IMR-90 (cell line): ENCODE measurements at regions not wholly inside any gene's neighbourhood (a gene's known extent, or its start where the extent isn't known, plus 50 kb on each side); places are given as distances from the start of the nearest gene placed in this dataset.

ENCODE experiments used
- ATAC-seq: fragments of 200-7000 bp; cut with Tn5 transposase; 2 replicates; pipeline ENCODE4 v1.9.1; 2020; ENCODE audit warnings: low read depth, mild to moderate bottlenecking, moderate library complexity
- BruUV-seq: library from RNA; stranded (reverse); fragments of 400-500 nt; replicated peaks from 2 replicates; lab custom pipeline; 2021; lab: Mats Ljungman, UMichigan
- CTCF ChIA-PET: fragments of 300-600 bp; formaldehyde crosslinking; extraction: SDS; loops from one replicate; lab custom pipeline; 2021; ENCODE audit warnings: antibody characterized with exemption; lab: Yijun Ruan, JAX
- POLR2A ChIA-PET: fragments of 300-600 bp; sonication (Branson Sonifier 250); formaldehyde crosslinking; loops from one replicate; lab custom pipeline; 2022; ENCODE audit warnings: antibody characterized with exemption; ENCODE audit not compliant: unreplicated experiment; lab: Charles Lee
- DNase-seq: peaks from one replicate; pipeline ENCODE4 v3.0.0; 2013
- H2AFZ ChIP-seq: replicated peaks from 2 replicates; pipeline ENCODE3; 2013; ENCODE audit warnings: low read length, mild to moderate bottlenecking; ENCODE audit not compliant: poor library complexity
- H2AK5ac ChIP-seq: 2 replicates; pipeline ENCODE4 v1.6.1; 2013; ENCODE audit warnings: low read depth, low read length, inconsistent platforms
- H2AK9ac ChIP-seq: replicated peaks from 2 replicates; pipeline ENCODE3; 2013; ENCODE audit warnings: mild to moderate bottlenecking, low read depth, low read length, moderate library complexity; ENCODE audit not compliant: poor library complexity
- H2BK120ac ChIP-seq: 2 replicates; pipeline ENCODE4 v1.6.1; 2013; ENCODE audit warnings: low read depth, low read length, inconsistent platforms
- H2BK15ac ChIP-seq: 3 replicates; pipeline ENCODE4 v1.6.1; 2013; ENCODE audit warnings: low read depth, low read length, inconsistent platforms
- H2BK20ac ChIP-seq: 2 replicates; pipeline ENCODE4 v1.6.1; 2013; ENCODE audit warnings: low read depth, mild to moderate bottlenecking, inconsistent platforms, low read length, moderate library complexity
- H2BK5ac ChIP-seq: 2 replicates; pipeline ENCODE4 v1.6.1; 2013; ENCODE audit warnings: mild to moderate bottlenecking, low read depth, low read length, inconsistent platforms; ENCODE audit not compliant: poor library complexity, severe bottlenecking
- H3K14ac ChIP-seq: replicated peaks from 2 replicates; pipeline ENCODE4 v1.6.1; 2013; ENCODE audit warnings: low read depth, low read length, inconsistent platforms
- H3K18ac ChIP-seq: 2 replicates; pipeline ENCODE4 v1.6.1; 2013; ENCODE audit warnings: low read depth, low read length, control low read depth
- H3K23ac ChIP-seq: 2 replicates; pipeline ENCODE4 v1.6.1; 2013; ENCODE audit warnings: low read depth, low read length, inconsistent platforms
- H3K27ac ChIP-seq: 2 replicates; pipeline ENCODE4 v1.5.1; 2013; ENCODE audit warnings: mild to moderate bottlenecking, control low read depth, low read length; ENCODE audit not compliant: insufficient read depth
- H3K27me3 ChIP-seq: 2 replicates; pipeline ENCODE4 v1.6.1; 2013; ENCODE audit warnings: low read length; ENCODE audit not compliant: control insufficient read depth, insufficient read depth
- H3K36me3 ChIP-seq: 2 replicates; pipeline ENCODE4 v1.6.1; 2013; ENCODE audit warnings: low read length, mixed read lengths; ENCODE audit not compliant: control insufficient read depth, insufficient read depth
- H3K4ac ChIP-seq: 2 replicates; pipeline ENCODE4 v1.6.1; 2013; ENCODE audit warnings: low read depth, low read length, inconsistent platforms
- H3K4me1 ChIP-seq: 2 replicates; pipeline ENCODE4 v1.6.1; 2013; ENCODE audit warnings: low read length, mixed read lengths; ENCODE audit not compliant: control insufficient read depth, insufficient read depth
- H3K4me2 ChIP-seq: 2 replicates; pipeline ENCODE4 v1.6.1; 2013; ENCODE audit warnings: low read depth, mild to moderate bottlenecking, control low read depth, low read length, moderate library complexity
- H3K4me3 ChIP-seq: 2 replicates; pipeline ENCODE4 v1.5.1; 2013; ENCODE audit warnings: low read depth, mild to moderate bottlenecking, control low read depth, low read length, moderate library complexity; ENCODE audit not compliant: insufficient read depth
- H3K56ac ChIP-seq: 2 replicates; pipeline ENCODE4 v1.6.1; 2013; ENCODE audit warnings: low read length, inconsistent platforms; ENCODE audit not compliant: insufficient read depth; ENCODE audit errors: extremely low read depth
- H3K79me1 ChIP-seq, 2 experiments: 2 replicates each; pipeline ENCODE4 v1.6.1; 2013; ENCODE audit warnings: low read length in 2 of 2, inconsistent platforms in 1 of 2, low read depth in 1 of 2
- H3K9ac ChIP-seq: 2 replicates; pipeline ENCODE4 v1.6.1; 2013; ENCODE audit warnings: low read depth, low read length, control low read depth
- H3K9me1 ChIP-seq: 2 replicates; pipeline ENCODE4 v1.6.1; 2013; ENCODE audit warnings: low read length, inconsistent platforms; ENCODE audit not compliant: insufficient read depth
- H3K9me3 ChIP-seq: 2 replicates; pipeline ENCODE4 v1.6.1; 2013; ENCODE audit warnings: low read length; ENCODE audit not compliant: control insufficient read depth, insufficient read depth
- H4K20me1 ChIP-seq: 2 replicates; pipeline ENCODE4 v1.6.1; 2013; ENCODE audit warnings: low read length, inconsistent platforms; ENCODE audit not compliant: insufficient read depth
- H4K5ac ChIP-seq: 2 replicates; pipeline ENCODE4 v1.6.1; 2013; ENCODE audit warnings: mild to moderate bottlenecking, low read depth, low read length, control low read depth
- H4K8ac ChIP-seq, 2 experiments: 2 replicates each; pipeline ENCODE4 v1.6.1; 2013; ENCODE audit warnings: low read depth in 2 of 2, low read length in 2 of 2, control low read depth in 1 of 2, inconsistent platforms in 1 of 2
- H4K91ac ChIP-seq: 2 replicates; pipeline ENCODE4 v1.6.1; 2013; ENCODE audit warnings: low read depth, low read length, inconsistent platforms; ENCODE audit not compliant: insufficient read depth
- MAFK ChIP-seq: IDR thresholded peaks from 2 replicates; pipeline ENCODE4 v1.6.1; 2012; ENCODE audit warnings: low read depth, low read length, improper control_type of control experiment
- POLR2A ChIP-seq: IDR thresholded peaks from 2 replicates; pipeline ENCODE4 v1.6.1; 2012; ENCODE audit warnings: mild to moderate bottlenecking, low read depth, low read length
- RFX5 ChIP-seq: IDR thresholded peaks from 2 replicates; pipeline ENCODE4 v1.8.0; 2012; ENCODE audit warnings: low read depth, mild to moderate bottlenecking, low read length, moderate library complexity
- WGBS, 2 experiments: methylation state at CpG; one replicate each; pipeline versions ENCODE4 v1.1.5 to v1.1.7; 2013; ENCODE audit warnings: missing lambda C conversion rate in 2 of 2; ENCODE audit not compliant: insufficient read length in 1 of 2; ENCODE audit errors: extremely low coverage in 2 of 2; 5-methylcytosine and 5-hydroxymethylcytosine counted together
- dilution Hi-C: fragments of 300-500 bp; cut with HindIII; formaldehyde crosslinking; loops from one replicate; pipeline ENCODE4 v1.14.3; 2018; ENCODE audit warnings: low sequenced_read_pairs; ENCODE audit not compliant: unreplicated experiment
- in situ Hi-C: fragments of 300-500 bp; cut with MboI; formaldehyde crosslinking; loops from 3 replicates; pipeline ENCODE4 v1.14.3; 2019; ENCODE audit warnings: low sequenced_read_pairs, inconsistent platforms, mixed read lengths
- intact Hi-C: fragments of 100-400 bp; cut with micrococcal nuclease; formaldehyde crosslinking; loops from 2 replicates; pipeline ENCODE4 v1.10.0; 2022

- Histone ChIP-seq H2AK5ac (no peak overlapping the region), H4K8ac (no peak overlapping the region), H4K91ac (no peak overlapping the region), H3K9me3 (no peaks in the 10 kb centered on the region), H3K36me3 (no peaks in the 10 kb centered on the region), H3K14ac (no peak overlapping the region), H3K27ac (no peak overlapping the region), H3K4me1 (no peaks in the 10 kb centered on the region), H3K56ac (no peak overlapping the region), H4K5ac (no peak overlapping the region), H3K9me1 (no peaks in the 10 kb centered on the region), H2BK15ac (no peak overlapping the region), H2BK5ac (no peak overlapping the region), H4K20me1 (no peaks in the 10 kb centered on the region), H3K23ac (no peak overlapping the region), H2AFZ (no peak overlapping the region), H3K4me3 (no peak overlapping the region), H3K27me3 (peaks cover 44% of the 10 kb centered on the region; the same call in 1 of the 2 replicates), H3K79me1 (no peaks in the 10 kb centered on the region), H3K9ac (no peak overlapping the region), H3K4ac (no peak overlapping the region), H3K4me2 (no peak overlapping the region), H2AK9ac (no peak overlapping the region), H2BK120ac (no peak overlapping the region), H3K18ac (no peak overlapping the region), H2BK20ac (no peak overlapping the region)
- POLR2A ChIA-PET: no interaction called here
- no peak for ATAC-seq
- WGBS, 2 experiments: no CpG with 5 or more reads among the region's 15 CpGs
- no TSS peak for BruUV-seq
- CTCF ChIA-PET: no interaction called here
- dilution Hi-C loops: no loop called here
- TF ChIP-seq RFX5 (no peak), POLR2A (no peak), MAFK (no peak)
- DNase-seq: no peak
- in situ Hi-C loops: no loop called here
- intact Hi-C loops: no loop called here
Measured at GRCh38 chr17:79212149-79213087, 137.8 kb downstream of the ENGASE start.
